Ishikawa (cell line): ENCODE measurements at regions not wholly inside any gene's neighbourhood (a gene's known extent, or its start where the extent isn't known, plus 50 kb on each side); places are given as distances from the start of the nearest gene placed in this dataset.

Source experiments
- RAD21 ChIP-seq: IDR thresholded peaks from 2 replicates; pipeline ENCODE4 v1.6.1; 2012; ENCODE audit warnings: low read depth
- USF1 ChIP-seq: IDR thresholded peaks from 2 replicates; pipeline ENCODE4 v1.6.1; 2012

- no peak for TF ChIP-seq USF1
- no peak for TF ChIP-seq RAD21
These were observed 508.6 kb downstream of the TNS3 start for GRCh38 chr7:47073284-47073683.
